ENCODE measurements at regions not wholly inside any gene's neighbourhood (a gene's known extent, or its start where the extent isn't known, plus 50 kb on each side); places are given as distances from the start of the nearest gene placed in this dataset.

- TF ChIP-seq POLR2G (IDR thresholded peaks at IDR 0.05; ENCODE audit: low read depth, low read length): no peak
- no peak for TF ChIP-seq MCM2 (IDR thresholded peaks at IDR 0.05; ENCODE audit: low read depth)
- TF ChIP-seq, protein P1, sequence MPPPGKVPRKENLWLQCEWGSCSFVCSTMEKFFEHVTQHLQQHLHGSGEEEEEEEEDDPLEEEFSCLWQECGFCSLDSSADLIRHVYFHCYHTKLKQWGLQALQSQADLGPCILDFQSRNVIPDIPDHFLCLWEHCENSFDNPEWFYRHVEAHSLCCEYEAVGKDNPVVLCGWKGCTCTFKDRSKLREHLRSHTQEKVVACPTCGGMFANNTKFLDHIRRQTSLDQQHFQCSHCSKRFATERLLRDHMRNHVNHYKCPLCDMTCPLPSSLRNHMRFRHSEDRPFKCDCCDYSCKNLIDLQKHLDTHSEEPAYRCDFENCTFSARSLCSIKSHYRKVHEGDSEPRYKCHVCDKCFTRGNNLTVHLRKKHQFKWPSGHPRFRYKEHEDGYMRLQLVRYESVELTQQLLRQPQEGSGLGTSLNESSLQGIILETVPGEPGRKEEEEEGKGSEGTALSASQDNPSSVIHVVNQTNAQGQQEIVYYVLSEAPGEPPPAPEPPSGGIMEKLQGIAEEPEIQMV (tag; conservative IDR thresholded peaks at IDR 0.05; ENCODE audit: low read depth): no peak
- TF ChIP-seq DPF2 (IDR thresholded peaks at IDR 0.05): peak; percentile 84
- TF ChIP-seq NFXL1 (CRISPR knock-in tag; IDR thresholded peaks at IDR 0.05): no peak
- TF ChIP-seq ARID2 (IDR thresholded peaks at IDR 0.05): no peak
- TF ChIP-seq SRF (CRISPR knock-in tag; IDR thresholded peaks at IDR 0.05): peak in 1 of 2 experiments; percentile 44; a peak in 1 of 4 replicates
- no peak for TF ChIP-seq TAF7 (tag; IDR thresholded peaks at IDR 0.05)
- no peak for TF ChIP-seq MTA3 (IDR thresholded peaks at IDR 0.05; ENCODE audit: borderline replicate concordance)
- TF ChIP-seq CREB3 (tag; conservative IDR thresholded peaks at IDR 0.05; ENCODE audit: low read depth): 0 out of 2 replicates have a peak, but pooled peaks have one; percentile 21
- TF ChIP-seq, protein P2, sequence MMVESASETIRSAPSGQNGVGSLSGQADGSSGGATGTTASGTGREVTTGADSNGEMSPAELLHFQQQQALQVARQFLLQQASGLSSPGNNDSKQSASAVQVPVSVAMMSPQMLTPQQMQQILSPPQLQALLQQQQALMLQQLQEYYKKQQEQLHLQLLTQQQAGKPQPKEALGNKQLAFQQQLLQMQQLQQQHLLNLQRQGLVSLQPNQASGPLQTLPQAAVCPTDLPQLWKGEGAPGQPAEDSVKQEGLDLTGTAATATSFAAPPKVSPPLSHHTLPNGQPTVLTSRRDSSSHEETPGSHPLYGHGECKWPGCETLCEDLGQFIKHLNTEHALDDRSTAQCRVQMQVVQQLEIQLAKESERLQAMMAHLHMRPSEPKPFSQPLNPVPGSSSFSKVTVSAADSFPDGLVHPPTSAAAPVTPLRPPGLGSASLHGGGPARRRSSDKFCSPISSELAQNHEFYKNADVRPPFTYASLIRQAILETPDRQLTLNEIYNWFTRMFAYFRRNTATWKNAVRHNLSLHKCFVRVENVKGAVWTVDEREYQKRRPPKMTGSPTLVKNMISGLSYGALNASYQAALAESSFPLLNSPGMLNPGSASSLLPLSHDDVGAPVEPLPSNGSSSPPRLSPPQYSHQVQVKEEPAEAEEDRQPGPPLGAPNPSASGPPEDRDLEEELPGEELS (CRISPR knock-in tag; IDR thresholded peaks at IDR 0.05; ENCODE audit: borderline replicate concordance): no peak
- no peak for TF ChIP-seq CHD4 (IDR thresholded peaks at IDR 0.05; ENCODE audit: insufficient read depth, insufficient replicate concordance, low read depth, low read length, poor library complexity, severe bottlenecking)
- no peak for TF ChIP-seq ILK (tag; IDR thresholded peaks at IDR 0.05; ENCODE audit: borderline replicate concordance, low read depth)
- no peak for TF ChIP-seq XRCC3 (IDR thresholded peaks at IDR 0.05)
- 0 out of 2 replicates have a peak, but pooled peaks have one; percentile 16 for TF ChIP-seq CBX5 (IDR thresholded peaks at IDR 0.05; ENCODE audit: borderline replicate concordance, low read depth)
- TF ChIP-seq SRSF9 (IDR thresholded peaks at IDR 0.05; ENCODE audit: borderline replicate concordance, low read depth, low read length): no peak
- TF ChIP-seq TBL1XR1 (IDR thresholded peaks at IDR 0.05; ENCODE audit: low read length in 2 of 2): peak; percentile 62 to 88; a peak in 3 of 4 replicates
- no peak for TF ChIP-seq SRSF3 (IDR thresholded peaks at IDR 0.05; ENCODE audit: insufficient read depth, low read length)
- TF ChIP-seq FOXA3 (CRISPR knock-in tag; conservative IDR thresholded peaks at IDR 0.05 in 1 of 2, IDR thresholded peaks at IDR 0.05 in 1 of 2): peak in 1 of 2 experiments; percentile 92; a peak in 1 of 4 replicates
- TF ChIP-seq MAZ (CRISPR knock-in tag; conservative IDR thresholded peaks at IDR 0.05 in 1 of 2, IDR thresholded peaks at IDR 0.05 in 1 of 2): peak in 1 of 2 experiments; percentile 79; a peak in 2 of 4 replicates
- no peak for TF ChIP-seq MCM3 (IDR thresholded peaks at IDR 0.05)
- TF ChIP-seq CGGBP1 (CRISPR knock-in tag; IDR thresholded peaks at IDR 0.05): no peak
- TF ChIP-seq ZBTB43 (CRISPR knock-in tag; IDR thresholded peaks at IDR 0.05): no peak
Observed at GRCh38 chr3:6540981-6541380, 319.9 kb upstream of the GRM7 start (continued).
